ENCODE measurements at regions not wholly inside any gene's neighbourhood (a gene's known extent, or its start where the extent isn't known, plus 50 kb on each side); places are given as distances from the start of the nearest gene placed in this dataset.

DNA sequence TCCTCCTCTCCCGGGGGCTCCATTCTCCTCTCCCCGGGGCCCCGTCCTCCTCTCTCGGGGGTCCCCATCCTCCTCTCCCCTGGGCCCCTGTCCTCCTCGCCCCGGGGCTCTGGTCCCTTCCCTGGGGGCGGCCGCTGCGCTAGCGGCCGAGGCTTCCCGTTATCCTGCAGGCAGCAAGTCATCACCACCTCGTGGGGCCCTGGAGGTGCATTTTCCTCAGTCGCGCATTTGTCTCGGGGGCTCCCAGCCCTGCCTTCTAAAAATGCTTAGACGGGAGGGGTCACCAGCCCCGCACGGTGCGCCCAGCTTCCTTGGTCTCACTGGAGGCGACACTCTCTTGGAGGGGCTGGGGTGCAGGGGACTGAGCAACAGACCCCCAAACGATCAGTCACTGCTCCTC lies 216.5 kb downstream of the QKI start:
- no peak for DNase-seq

- DNase-seq: no peak
Observed at GRCh38 chr6:163630572-163630971, 216.1 kb downstream of the QKI start.

DNA sequence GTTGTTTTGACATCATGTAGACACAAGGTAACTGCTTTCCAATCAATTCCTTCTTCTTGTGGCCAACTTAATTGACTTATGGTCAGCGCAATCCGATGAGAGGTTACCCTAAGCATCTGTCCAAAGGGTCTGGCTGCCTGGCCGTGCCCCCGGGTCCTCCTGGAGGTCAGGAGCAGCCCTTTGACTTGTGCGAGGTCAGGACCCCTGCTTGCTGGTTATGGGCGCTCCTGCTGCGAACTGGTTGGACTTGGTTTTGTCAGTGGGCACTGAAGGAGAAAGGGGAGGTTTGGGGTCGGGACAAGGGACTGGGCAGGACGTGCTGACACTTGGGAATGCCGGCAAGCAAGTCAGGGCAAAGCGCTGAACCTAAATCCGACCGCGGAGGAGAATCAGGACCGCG lies 215.6 kb downstream of the QKI start:
- DNase-seq: no peak
